ENCODE measurements at regions not wholly inside any gene's neighbourhood (a gene's known extent, or its start where the extent isn't known, plus 50 kb on each side); places are given as distances from the start of the nearest gene placed in this dataset.

DNA sequence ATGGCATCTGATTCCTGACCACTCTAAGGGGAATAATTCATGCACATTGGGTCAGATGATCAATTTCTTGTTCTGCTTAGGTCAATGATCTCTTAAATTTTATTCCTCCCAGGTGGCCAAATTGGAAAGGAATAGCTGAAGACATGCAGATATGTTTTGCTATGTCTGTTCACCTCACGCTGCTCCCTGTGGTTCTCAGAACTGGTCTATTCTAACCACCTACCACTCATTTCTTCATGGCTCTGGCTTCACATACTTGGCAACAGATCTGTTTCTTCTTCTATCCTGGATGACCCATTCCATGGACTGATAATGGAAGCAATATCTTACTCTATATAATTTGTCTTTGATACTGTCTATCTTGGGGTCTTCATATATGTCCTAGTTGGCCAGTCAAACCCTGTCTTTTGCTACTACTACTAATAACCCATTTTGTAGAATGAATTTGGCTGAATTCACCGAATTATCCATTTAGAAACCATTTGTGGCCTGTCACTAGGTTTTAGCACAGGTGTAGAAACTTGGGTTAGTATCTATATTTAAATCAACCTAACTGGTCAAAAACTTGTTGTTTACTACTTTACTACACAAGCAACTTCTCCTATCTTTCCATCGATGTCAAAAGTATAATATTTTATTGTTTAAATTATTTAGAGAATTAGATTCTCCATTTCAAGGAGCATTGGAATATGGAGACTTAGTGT is 650.9 kb downstream of the TLE4 start:
- H3K4me2 ChIP-seq, result no peak overlapping the region
- WGBS (ENCODE audit: low lambda C conversion rate, missing lambda C conversion rate), result 98% methylated on average over 3 of the region's 3 CpGs
- no peaks in the 10 kb centered on the region for H3K36me3 ChIP-seq (replicated peaks; ENCODE audit: insufficient read depth, low read depth)
- H3K9me3 ChIP-seq (ENCODE audit: low read depth), result no peaks in the 10 kb centered on the region
- H3K27ac ChIP-seq, result no peak overlapping the region
- no peaks in the 10 kb centered on the region for H3K27me3 ChIP-seq
- no peaks in the 10 kb centered on the region for H3K79me2 ChIP-seq
- DNase-seq (ENCODE audit: low spot score), result no peak
- TF ChIP-seq CTCF (IDR thresholded peaks at IDR 0.05; ENCODE audit: poor library complexity) (no peak), EZH2 (IDR thresholded peaks at IDR 0.05; ENCODE audit: borderline replicate concordance) (no peak), EZH2phosphoT487 (IDR thresholded peaks at IDR 0.05; ENCODE audit: low read depth, severe bottlenecking, unreplicated experiment) (no peak)
- H3K9me2 ChIP-seq (replicated peaks; ENCODE audit: insufficient read depth), result no peaks in the 10 kb centered on the region
- H4K20me1 ChIP-seq (ENCODE audit: insufficient read depth, poor library complexity, severe bottlenecking), result no peaks in the 10 kb centered on the region
- H2AFZ ChIP-seq, result no peak overlapping the region
- no peak overlapping the region for H3K4me3 ChIP-seq
- H3K4me1 ChIP-seq (ENCODE audit: insufficient read depth), result no peaks in the 10 kb centered on the region

DNA sequence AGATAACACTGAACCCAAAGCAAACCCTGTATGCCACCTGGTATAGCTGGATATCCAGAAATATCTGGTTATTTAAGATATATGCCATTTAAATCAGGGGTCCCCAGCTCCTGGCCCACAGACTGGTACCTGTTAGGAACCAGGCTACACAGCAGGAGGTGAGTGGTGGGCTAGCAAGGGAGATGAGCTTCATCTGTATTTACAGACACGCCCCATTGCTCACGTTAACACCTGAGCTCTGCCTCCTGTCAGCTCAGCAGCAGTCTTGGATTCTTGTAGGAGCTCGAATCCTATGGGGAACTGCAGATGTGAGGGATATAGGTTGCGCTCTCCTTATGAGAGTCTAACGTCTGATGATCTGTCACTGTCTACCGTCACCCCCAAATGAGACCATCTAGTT is 646.6 kb downstream of the TLE4 start:
- Histone ChIP-seq H3K27me3 (no peaks in the 10 kb centered on the region), H3K9me2 (replicated peaks; ENCODE audit: insufficient read depth) (no peaks in the 10 kb centered on the region), H3K27ac (no peak overlapping the region), H3K79me2 (no peaks in the 10 kb centered on the region), H4K20me1 (ENCODE audit: insufficient read depth, poor library complexity, severe bottlenecking) (no peaks in the 10 kb centered on the region), H3K4me1 (ENCODE audit: insufficient read depth) (no peaks in the 10 kb centered on the region), H2AFZ (no peak overlapping the region), H3K4me2 (no peak overlapping the region), H3K9me3 (ENCODE audit: low read depth) (no peaks in the 10 kb centered on the region), H3K4me3 (no peak overlapping the region), H3K36me3 (replicated peaks; ENCODE audit: insufficient read depth, low read depth) (no peaks in the 10 kb centered on the region)
- 69% methylated on average over 6 of the region's 6 CpGs for WGBS (ENCODE audit: low lambda C conversion rate, missing lambda C conversion rate)
- TF ChIP-seq EZH2 (IDR thresholded peaks at IDR 0.05; ENCODE audit: borderline replicate concordance), result no peak
- TF ChIP-seq EZH2phosphoT487 (IDR thresholded peaks at IDR 0.05; ENCODE audit: low read depth, severe bottlenecking, unreplicated experiment), result no peak
- TF ChIP-seq CTCF (IDR thresholded peaks at IDR 0.05; ENCODE audit: poor library complexity), result no peak
- no peak for DNase-seq (ENCODE audit: low spot score)

DNA sequence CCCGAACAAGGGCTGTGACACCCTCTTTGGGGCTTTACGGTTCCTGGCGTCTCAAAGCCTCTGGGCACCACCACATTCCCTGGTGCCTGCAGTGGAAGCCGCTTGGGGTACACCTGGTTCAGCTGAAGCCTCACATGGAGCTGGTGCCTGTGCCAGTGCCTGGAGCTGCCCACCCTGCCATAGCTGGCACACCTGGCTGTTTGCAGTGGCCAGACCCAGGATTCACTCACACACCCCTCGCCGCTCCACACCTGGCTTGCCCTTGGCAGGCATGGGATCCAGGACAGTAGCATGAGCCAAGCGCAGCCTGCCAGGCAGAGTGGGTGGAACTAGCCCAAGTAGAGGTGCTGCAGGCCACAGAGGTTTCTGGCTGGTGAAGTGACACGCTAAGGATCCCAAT is 641.8 kb downstream of the TLE4 start:
- TF ChIP-seq EZH2 (IDR thresholded peaks at IDR 0.05; ENCODE audit: borderline replicate concordance) (no peak), EZH2phosphoT487 (IDR thresholded peaks at IDR 0.05; ENCODE audit: low read depth, severe bottlenecking, unreplicated experiment) (no peak), CTCF (IDR thresholded peaks at IDR 0.05; ENCODE audit: poor library complexity) (no peak)
- no peak overlapping the region for H3K4me3 ChIP-seq
- DNase-seq (ENCODE audit: low spot score), result no peak
- WGBS (ENCODE audit: low lambda C conversion rate, missing lambda C conversion rate), result 98% methylated on average over 8 of the region's 8 CpGs
- no peak overlapping the region for H3K4me2 ChIP-seq
- no peaks in the 10 kb centered on the region for H3K9me3 ChIP-seq (ENCODE audit: low read depth)
- no peaks in the 10 kb centered on the region for H3K36me3 ChIP-seq (replicated peaks; ENCODE audit: insufficient read depth, low read depth)
- H4K20me1 ChIP-seq (ENCODE audit: insufficient read depth, poor library complexity, severe bottlenecking), result no peaks in the 10 kb centered on the region
- no peak overlapping the region for H2AFZ ChIP-seq
- H3K27ac ChIP-seq, result no peak overlapping the region
- no peaks in the 10 kb centered on the region for H3K27me3 ChIP-seq
- H3K9me2 ChIP-seq (replicated peaks; ENCODE audit: insufficient read depth), result no peaks in the 10 kb centered on the region
- no peaks in the 10 kb centered on the region for H3K79me2 ChIP-seq
- H3K4me1 ChIP-seq (ENCODE audit: insufficient read depth), result no peaks in the 10 kb centered on the region

Measured in hepatocyte (in vitro differentiated cells).